ENCODE measurements at regions not wholly inside any gene's neighbourhood (a gene's known extent, or its start where the extent isn't known, plus 50 kb on each side); places are given as distances from the start of the nearest gene placed in this dataset.

GRCh38 chr19:28436320-28436719 lies 776.6 kb downstream of the UQCRFS1 start:
- no peak for TF ChIP-seq CTCF (IDR thresholded peaks at IDR 0.05)
- no peak for TF ChIP-seq POLR2A (IDR thresholded peaks at IDR 0.05)
